ENCODE measurements at regions not wholly inside any gene's neighbourhood (a gene's known extent, or its start where the extent isn't known, plus 50 kb on each side); places are given as distances from the start of the nearest gene placed in this dataset.

DNA sequence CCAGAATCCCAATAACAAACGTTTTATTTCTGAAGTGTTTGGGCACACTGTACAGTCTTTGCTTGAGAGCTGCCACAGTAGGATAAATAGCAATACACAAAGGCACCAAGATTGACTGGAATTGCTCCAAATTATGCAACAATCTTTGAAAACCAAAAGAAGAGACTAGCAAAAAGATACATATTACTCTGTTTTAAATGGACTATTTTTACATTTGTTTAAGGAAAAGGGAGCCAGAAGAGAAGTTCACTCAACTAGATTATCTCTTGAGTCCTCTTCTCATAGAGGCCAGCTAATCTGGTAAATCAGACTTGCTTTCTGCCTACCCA is 385.0 kb upstream of the SLC30A5 start:
- peaks cover 55% of the 10 kb centered on the region for H3K4me1 Mint-ChIP-seq
- H3K27me3 Mint-ChIP-seq, result no peaks in the 10 kb centered on the region
- ATAC-seq (ENCODE audit: low read depth), result no peak
- no peak for DNase-seq
- Histone ChIP-seq H2AFZ (ENCODE audit: insufficient read depth, low read depth, low read length, poor library complexity, severe bottlenecking) (no peak overlapping the region), H3K27ac (ENCODE audit: low read length in 2 of 2) (no peak overlapping the region), H3K79me2 (ENCODE audit: control insufficient read depth, insufficient read depth, low read length) (no peaks in the 10 kb centered on the region), H3K4me3 (ENCODE audit: control extremely low read depth in 1 of 5, extremely low read depth in 1 of 5, insufficient read depth in 1 of 5, low read depth in 2 of 5, low read length in 4 of 5) (no peak overlapping the region), H3K4me2 (replicated peaks; ENCODE audit: low read depth, low read length, poor library complexity, severe bottlenecking) (peak overlapping the region; percentile 23), H3K9ac (ENCODE audit: low read length) (no peak overlapping the region), H4K20me1 (ENCODE audit: control insufficient read depth, insufficient read depth, low read length, poor library complexity, severe bottlenecking) (no peaks in the 10 kb centered on the region), H3K36me3 (replicated peaks in 1 of 2; ENCODE audit: control extremely low read depth in 1 of 2, control insufficient read depth in 1 of 2, extremely low read depth in 1 of 2, insufficient read depth in 2 of 2, low read length in 1 of 2) (no peaks in the 10 kb centered on the region), H3K4me1 (ENCODE audit: control insufficient read depth in 2 of 2, insufficient read depth in 2 of 2, low read length in 2 of 2) (peaks cover 46 to 50% of the 10 kb centered on the region in 2 donors), H3K9me3 (ENCODE audit: control extremely low read depth in 1 of 3, control insufficient read depth in 2 of 3, insufficient read depth in 1 of 3, low read length in 2 of 3) (peaks cover 0 to 4% (median 0%) of the 10 kb centered on the region in 3 donors), H3K27me3 (replicated peaks in 1 of 4; ENCODE audit: control extremely low read depth in 1 of 4, control insufficient read depth in 3 of 4, insufficient read depth in 4 of 4, low read length in 3 of 4) (peaks cover 0 to 3% (median 0%) of the 10 kb centered on the region in 4 experiments)
- no CpG with 5 or more reads among the region's 1 CpG for WGBS (ENCODE audit: insufficient coverage)
- no peaks in the 10 kb centered on the region for H3K9me3 Mint-ChIP-seq (ENCODE audit: insufficient read depth)
- intact Hi-C loops (cut with micrococcal nuclease), result no loop called here
- TF ChIP-seq, protein P1, sequence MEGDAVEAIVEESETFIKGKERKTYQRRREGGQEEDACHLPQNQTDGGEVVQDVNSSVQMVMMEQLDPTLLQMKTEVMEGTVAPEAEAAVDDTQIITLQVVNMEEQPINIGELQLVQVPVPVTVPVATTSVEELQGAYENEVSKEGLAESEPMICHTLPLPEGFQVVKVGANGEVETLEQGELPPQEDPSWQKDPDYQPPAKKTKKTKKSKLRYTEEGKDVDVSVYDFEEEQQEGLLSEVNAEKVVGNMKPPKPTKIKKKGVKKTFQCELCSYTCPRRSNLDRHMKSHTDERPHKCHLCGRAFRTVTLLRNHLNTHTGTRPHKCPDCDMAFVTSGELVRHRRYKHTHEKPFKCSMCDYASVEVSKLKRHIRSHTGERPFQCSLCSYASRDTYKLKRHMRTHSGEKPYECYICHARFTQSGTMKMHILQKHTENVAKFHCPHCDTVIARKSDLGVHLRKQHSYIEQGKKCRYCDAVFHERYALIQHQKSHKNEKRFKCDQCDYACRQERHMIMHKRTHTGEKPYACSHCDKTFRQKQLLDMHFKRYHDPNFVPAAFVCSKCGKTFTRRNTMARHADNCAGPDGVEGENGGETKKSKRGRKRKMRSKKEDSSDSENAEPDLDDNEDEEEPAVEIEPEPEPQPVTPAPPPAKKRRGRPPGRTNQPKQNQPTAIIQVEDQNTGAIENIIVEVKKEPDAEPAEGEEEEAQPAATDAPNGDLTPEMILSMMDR (IDR thresholded peaks at IDR 0.05), result no peak
- TF ChIP-seq EZH2 (IDR thresholded peaks at IDR 0.05; ENCODE audit: borderline replicate concordance, insufficient read depth, low read depth, low read length, poor library complexity, severe bottlenecking), result no peak
- ChIA-PET POLR2A (no interaction called here), CTCF (no interaction called here)
- H3K27ac Mint-ChIP-seq, result no peak overlapping the region
- H3K4me3 Mint-ChIP-seq, result no peak overlapping the region

DNA sequence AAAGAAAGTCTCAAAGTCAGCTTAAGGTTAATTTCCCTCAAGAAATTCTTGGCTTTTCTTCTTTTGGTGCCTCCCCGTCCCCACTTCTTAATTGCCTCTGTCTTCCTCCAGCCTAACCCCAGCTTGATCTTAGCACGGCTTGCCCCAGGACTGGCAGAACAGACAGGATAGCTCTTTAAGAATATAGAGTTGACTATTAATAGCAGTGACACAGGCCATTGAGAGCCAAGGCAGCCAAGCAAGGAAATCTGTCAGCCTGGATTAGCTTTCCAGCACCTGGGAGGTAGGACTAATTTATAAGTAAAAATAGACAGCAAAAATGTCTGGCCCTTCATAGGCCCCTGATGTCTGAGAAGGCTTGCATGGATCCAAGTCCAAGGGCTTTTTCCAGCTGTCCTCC is 384.6 kb upstream of the SLC30A5 start:
- no peaks in the 10 kb centered on the region for H3K27me3 Mint-ChIP-seq
- no peak overlapping the region for H3K9ac ChIP-seq (ENCODE audit: low read length)
- ChIA-PET POLR2A (no interaction called here), CTCF (no interaction called here)
- peaks cover 49 to 50% of the 10 kb centered on the region in 2 donors for H3K4me1 ChIP-seq (ENCODE audit: control insufficient read depth in 2 of 2, insufficient read depth in 2 of 2, low read length in 2 of 2)
- H2AFZ ChIP-seq (ENCODE audit: insufficient read depth, low read depth, low read length, poor library complexity, severe bottlenecking), result no peak overlapping the region
- H4K20me1 ChIP-seq (ENCODE audit: control insufficient read depth, insufficient read depth, low read length, poor library complexity, severe bottlenecking), result no peaks in the 10 kb centered on the region
- no peak overlapping the region for H3K27ac ChIP-seq (ENCODE audit: low read length in 2 of 2)
- H3K79me2 ChIP-seq (ENCODE audit: control insufficient read depth, insufficient read depth, low read length), result no peaks in the 10 kb centered on the region
- ATAC-seq (ENCODE audit: low read depth) (no peak), DNase-seq (no peak)
- no peak overlapping the region for H3K4me3 ChIP-seq (ENCODE audit: control extremely low read depth in 1 of 5, extremely low read depth in 1 of 5, insufficient read depth in 1 of 5, low read depth in 2 of 5, low read length in 4 of 5)
- peaks cover 0 to 4% (median 0%) of the 10 kb centered on the region in 3 donors for H3K9me3 ChIP-seq (ENCODE audit: control extremely low read depth in 1 of 3, control insufficient read depth in 2 of 3, insufficient read depth in 1 of 3, low read length in 2 of 3)
- TF ChIP-seq EZH2 (IDR thresholded peaks at IDR 0.05; ENCODE audit: borderline replicate concordance, insufficient read depth, low read depth, low read length, poor library complexity, severe bottlenecking), result no peak
- TF ChIP-seq, protein P1 (IDR thresholded peaks at IDR 0.05), result no peak
- peaks cover 0 to 3% (median 0%) of the 10 kb centered on the region in 4 experiments for H3K27me3 ChIP-seq (replicated peaks in 1 of 4; ENCODE audit: control extremely low read depth in 1 of 4, control insufficient read depth in 3 of 4, insufficient read depth in 4 of 4, low read length in 3 of 4)
- H3K4me3 Mint-ChIP-seq, result no peak overlapping the region
- peak overlapping the region; percentile 23 for H3K4me2 ChIP-seq (replicated peaks; ENCODE audit: low read depth, low read length, poor library complexity, severe bottlenecking)
- H3K27ac Mint-ChIP-seq, result no peak overlapping the region
- WGBS (ENCODE audit: insufficient coverage), result 40% methylated on average over 1 of the region's 2 CpGs
- H3K36me3 ChIP-seq (replicated peaks in 1 of 2; ENCODE audit: control extremely low read depth in 1 of 2, control insufficient read depth in 1 of 2, extremely low read depth in 1 of 2, insufficient read depth in 2 of 2, low read length in 1 of 2), result no peaks in the 10 kb centered on the region
- no peaks in the 10 kb centered on the region for H3K9me3 Mint-ChIP-seq (ENCODE audit: insufficient read depth)
- H3K4me1 Mint-ChIP-seq, result peaks cover 59% of the 10 kb centered on the region
- intact Hi-C loops (cut with micrococcal nuclease), result no loop called here
